Choroid plexus epithelial cell (primary cell): ENCODE measurements at regions not wholly inside any gene's neighbourhood (a gene's known extent, or its start where the extent isn't known, plus 50 kb on each side); places are given as distances from the start of the nearest gene placed in this dataset.

Experiments used
- DNase-seq: peaks from one replicate; pipeline ENCODE4 v3.0.0-alpha.2; 2010; ENCODE audit warnings: low read depth
- H3K4me3 ChIP-seq: 2 replicates; pipeline ENCODE4 v1.5.1; 2011; ENCODE audit warnings: low read depth, mild to moderate bottlenecking, control low read depth, low read length, moderate library complexity
- TF ChIP-seq, protein P1 (sequence below): conservative IDR thresholded peaks from 2 replicates; pipeline ENCODE4 v1.5.1; 2011; ENCODE audit warnings: low read depth, mild to moderate bottlenecking, control low read depth, inconsistent platforms, low read length, moderate library complexity

- TF ChIP-seq, protein P1, sequence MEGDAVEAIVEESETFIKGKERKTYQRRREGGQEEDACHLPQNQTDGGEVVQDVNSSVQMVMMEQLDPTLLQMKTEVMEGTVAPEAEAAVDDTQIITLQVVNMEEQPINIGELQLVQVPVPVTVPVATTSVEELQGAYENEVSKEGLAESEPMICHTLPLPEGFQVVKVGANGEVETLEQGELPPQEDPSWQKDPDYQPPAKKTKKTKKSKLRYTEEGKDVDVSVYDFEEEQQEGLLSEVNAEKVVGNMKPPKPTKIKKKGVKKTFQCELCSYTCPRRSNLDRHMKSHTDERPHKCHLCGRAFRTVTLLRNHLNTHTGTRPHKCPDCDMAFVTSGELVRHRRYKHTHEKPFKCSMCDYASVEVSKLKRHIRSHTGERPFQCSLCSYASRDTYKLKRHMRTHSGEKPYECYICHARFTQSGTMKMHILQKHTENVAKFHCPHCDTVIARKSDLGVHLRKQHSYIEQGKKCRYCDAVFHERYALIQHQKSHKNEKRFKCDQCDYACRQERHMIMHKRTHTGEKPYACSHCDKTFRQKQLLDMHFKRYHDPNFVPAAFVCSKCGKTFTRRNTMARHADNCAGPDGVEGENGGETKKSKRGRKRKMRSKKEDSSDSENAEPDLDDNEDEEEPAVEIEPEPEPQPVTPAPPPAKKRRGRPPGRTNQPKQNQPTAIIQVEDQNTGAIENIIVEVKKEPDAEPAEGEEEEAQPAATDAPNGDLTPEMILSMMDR = no peak
- H3K4me3 ChIP-seq = no peak overlapping the region
- DNase-seq = peak; percentile 2
Measured at GRCh38 chr2:51559026-51559425, 527.1 kb upstream of the NRXN1 start.

GRCh38 chr2:51553476-51553875, 521.5 kb upstream of the NRXN1 start:
- DNase-seq = no peak
- H3K4me3 ChIP-seq = no peak overlapping the region
- TF ChIP-seq, protein P1 = no peak

GRCh38 chr2:51535763-51536162, 503.8 kb upstream of the NRXN1 start:
- DNase-seq = no peak
- no peak overlapping the region for H3K4me3 ChIP-seq
- TF ChIP-seq, protein P1 = no peak

- TF ChIP-seq, protein P1 = no peak
- DNase-seq = no peak
- H3K4me3 ChIP-seq = no peak overlapping the region
Measured at GRCh38 chr2:51534166-51534565, 502.2 kb upstream of the NRXN1 start.

DNA sequence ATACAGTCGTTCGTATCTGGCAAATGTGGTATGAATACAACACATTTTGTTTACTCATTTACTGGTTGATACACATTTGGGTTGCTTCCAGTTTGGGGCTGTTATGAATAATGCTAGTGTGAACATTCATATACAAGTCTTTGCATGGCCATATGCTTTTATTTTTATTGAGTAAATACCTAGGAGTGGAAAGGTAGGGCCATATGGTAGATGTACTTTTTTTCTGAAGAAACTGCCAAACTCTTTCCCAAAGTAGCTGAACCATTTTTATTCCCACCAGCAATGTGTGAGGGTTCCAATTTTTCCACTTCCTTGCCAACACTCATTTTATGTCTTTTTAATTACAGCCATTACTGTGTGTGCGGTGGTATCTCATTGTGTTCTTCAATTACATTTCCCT, 496.2 kb upstream of the NRXN1 start:
- no peak for DNase-seq
- TF ChIP-seq, protein P1 = no peak
- no peak overlapping the region for H3K4me3 ChIP-seq

- no peak overlapping the region for H3K4me3 ChIP-seq
- TF ChIP-seq, protein P1 = no peak
- DNase-seq = no peak
Measured at GRCh38 chr2:51526766-51527165, 494.8 kb upstream of the NRXN1 start.

- TF ChIP-seq, protein P1 = no peak
- H3K4me3 ChIP-seq = no peak overlapping the region
- no peak for DNase-seq
Measured at GRCh38 chr2:51516667-51517066, 484.7 kb upstream of the NRXN1 start.
